Ovary (tissue), 7 donors: ENCODE measurements at regions not wholly inside any gene's neighbourhood (a gene's known extent, or its start where the extent isn't known, plus 50 kb on each side); places are given as distances from the start of the nearest gene placed in this dataset.

ENCODE experiments used
- DNase-seq, 5 donors: peaks; one replicate each; pipeline ENCODE4 v3.0.0-alpha.2; 2019 to 2020
- H3K27ac ChIP-seq, 2 donors: fragments of 200-600 bp; one replicate each; pipeline versions ENCODE4 v1.5.1 to v1.8.0; 2019 to 2022
- H3K27me3 ChIP-seq: fragments of 200-600 bp; one replicate; pipeline ENCODE4 v1.8.0; 2022
- H3K36me3 ChIP-seq: fragments of 200-600 bp; sonication (generic); one replicate; pipeline ENCODE4 v1.5.1; 2019
- H3K4me1 ChIP-seq: one replicate; pipeline ENCODE4 v1.8.1; 2013; ENCODE audit warnings: mild to moderate bottlenecking, moderate library complexity; ENCODE audit not compliant: insufficient read depth
- H3K4me3 ChIP-seq: fragments of 200-600 bp; sonication (generic); one replicate; pipeline ENCODE4 v1.5.1; 2017
- H3K9me3 ChIP-seq, 2 donors: fragments of 200-600 bp in 1 of 2; sonication (generic) in 1 of 2; one replicate each; pipeline versions ENCODE4 v1.5.1 to v1.8.1; 2013 to 2019; ENCODE audit warnings: mild to moderate bottlenecking in 1 of 2, moderate library complexity in 1 of 2
- CTCF ChIP-seq, 3 donors: fragments of 450-650 bp in 2 of 3; fragments of 200-600 bp in 1 of 3; IDR thresholded peaks; one replicate each; pipeline versions ENCODE4 v1.5.1 to v1.8.0; 2016 to 2022; ENCODE audit warnings: antibody characterized with exemption in 3 of 3, mild to moderate bottlenecking in 1 of 3
- EP300 ChIP-seq: sonication (generic); formaldehyde crosslinking; IDR thresholded peaks from one replicate; pipeline ENCODE4 v1.6.1; 2017; ENCODE audit warnings: antibody characterized with exemption
- POLR2A ChIP-seq: fragments of 450-650 bp; IDR thresholded peaks from one replicate; pipeline ENCODE4 v1.6.1; 2017; ENCODE audit warnings: antibody characterized with exemption, mild to moderate bottlenecking, moderate library complexity
- WGBS, 3 donors: extraction: QIAGEN DNeasy Blood & Tissue Kit in 1 of 3; methylation state at CpG; one replicate each; pipeline versions ENCODE4 v1.1.5 to v1.1.7; 2013 to 2017; 5-methylcytosine and 5-hydroxymethylcytosine counted together
- intact Hi-C, 4 donors: fragments of 100-400 bp; cut with DNase I; formaldehyde crosslinking; loops; one replicate each; pipeline versions ENCODE4 v1.11.0 to v1.15.1; 2022 to 2023
- donor health status: DM: no; HTN: no; CAD: no; lungs with moderate emphysema.
- donor health status: DM: no; HTN: no; CAD: no.
- donor health status: Bipolar disorder and iron deficiency.
- donor health status: DM: no; HTN: no; CAD: no.
- donor health status: DM: yes; HTN: yes; CAD: no.

GRCh38 chr16:79697562-79698112 is 97.1 kb upstream of the MAF start:
- H3K27ac ChIP-seq: peak overlapping the region in 1 of 2 donors; percentile 2
- no peaks in the 10 kb centered on the region for H3K9me3 ChIP-seq
- intact Hi-C loops: no loop called here
- no peak for DNase-seq
- peaks cover 6% of the 10 kb centered on the region for H3K4me1 ChIP-seq
- no peak overlapping the region for H3K4me3 ChIP-seq
- TF ChIP-seq CTCF (IDR thresholded peaks at IDR 0.05) (no peak), POLR2A (no peak), EP300 (no peak)
- H3K27me3 ChIP-seq: no peaks in the 10 kb centered on the region
- no peaks in the 10 kb centered on the region for H3K36me3 ChIP-seq

GRCh38 chr16:79691007-79691406 is 90.5 kb upstream of the MAF start:
- WGBS, 3 donors: 71 to 77% (median 75%) methylated on average over 5 of the region's 5 CpGs
- H3K4me1 ChIP-seq: no peaks in the 10 kb centered on the region
- H3K27me3 ChIP-seq: no peaks in the 10 kb centered on the region
- intact Hi-C loops: no loop called here
- no peaks in the 10 kb centered on the region for H3K9me3 ChIP-seq
- no peak overlapping the region for H3K27ac ChIP-seq
- H3K4me3 ChIP-seq: no peak overlapping the region
- TF ChIP-seq POLR2A (no peak), EP300 (no peak), CTCF (IDR thresholded peaks at IDR 0.05) (no peak)
- H3K36me3 ChIP-seq: no peaks in the 10 kb centered on the region
- DNase-seq: no peak

GRCh38 chr16:79690159-79690558 is 89.6 kb upstream of the MAF start:
- TF ChIP-seq CTCF (IDR thresholded peaks at IDR 0.05) (no peak), POLR2A (no peak), EP300 (no peak)
- WGBS, 3 donors: 90% methylated on average over 4 of the region's 4 CpGs
- Histone ChIP-seq H3K4me1 (no peaks in the 10 kb centered on the region), H3K4me3 (no peak overlapping the region), H3K27ac (no peak overlapping the region), H3K36me3 (no peaks in the 10 kb centered on the region), H3K27me3 (no peaks in the 10 kb centered on the region), H3K9me3 (no peaks in the 10 kb centered on the region)
- intact Hi-C loops: no loop called here
- no peak for DNase-seq

- intact Hi-C loops: no loop called here
- DNase-seq: no peak
- TF ChIP-seq CTCF (IDR thresholded peaks at IDR 0.05) (no peak), POLR2A (no peak), EP300 (no peak)
- no peaks in the 10 kb centered on the region for H3K27me3 ChIP-seq
- no peaks in the 10 kb centered on the region for H3K36me3 ChIP-seq
- no peak overlapping the region for H3K4me3 ChIP-seq
- 90 to 93% (median 90%) methylated on average over 6 of the region's 6 CpGs for WGBS, 3 donors
- H3K4me1 ChIP-seq: no peaks in the 10 kb centered on the region
- H3K27ac ChIP-seq: no peak overlapping the region
- H3K9me3 ChIP-seq: no peaks in the 10 kb centered on the region
Measured at GRCh38 chr16:79687249-79688130, 87.0 kb upstream of the MAF start.
